Endodermal cell (in vitro differentiated cells): ENCODE measurements at regions not wholly inside any gene's neighbourhood (a gene's known extent, or its start where the extent isn't known, plus 50 kb on each side); places are given as distances from the start of the nearest gene placed in this dataset.

Source experiments
- DNase-seq: peaks from one replicate; pipeline ENCODE4 v3.0.0-alpha.2; 2017
- H3K27ac ChIP-seq: 2 replicates; pipeline ENCODE4 v1.5.1; 2013; ENCODE audit warnings: mild to moderate bottlenecking, low read depth, low read length, moderate library complexity
- H3K27me3 ChIP-seq: 2 replicates; pipeline ENCODE4 v1.6.1; 2013; ENCODE audit warnings: mild to moderate bottlenecking, low read length, moderate library complexity; ENCODE audit not compliant: insufficient read depth, control insufficient read depth, poor library complexity, severe bottlenecking
- H3K36me3 ChIP-seq: 2 replicates; pipeline ENCODE4 v1.7.0; 2013; ENCODE audit warnings: mild to moderate bottlenecking, low read length, moderate library complexity; ENCODE audit not compliant: control insufficient read depth, insufficient read depth
- H3K4me1 ChIP-seq: one replicate; pipeline ENCODE4 v1.7.0; 2013; ENCODE audit warnings: low read length; ENCODE audit not compliant: control insufficient read depth, insufficient read depth
- H3K4me3 ChIP-seq: 2 replicates; pipeline ENCODE4 v1.5.1; 2013; ENCODE audit warnings: mild to moderate bottlenecking, low read length, moderate library complexity
- H3K9ac ChIP-seq: 2 replicates; pipeline ENCODE4 v1.6.1; 2013; ENCODE audit warnings: mild to moderate bottlenecking, low read length, moderate library complexity; ENCODE audit not compliant: poor library complexity, severe bottlenecking; ENCODE audit errors: extremely low read depth
- H3K9me3 ChIP-seq: 2 replicates; pipeline ENCODE4 v1.6.1; 2013; ENCODE audit warnings: mild to moderate bottlenecking, low read length, moderate library complexity; ENCODE audit not compliant: control insufficient read depth
- H3K27ac Mint-ChIP-seq: 2 replicates; pipeline ENCODE4 v1.8.0; 2020; ENCODE audit warnings: mixed read lengths
- H3K27me3 Mint-ChIP-seq: 2 replicates; pipeline ENCODE4 v1.8.0; 2021; ENCODE audit warnings: mild to moderate bottlenecking, mixed read lengths; ENCODE audit not compliant: insufficient read depth
- H3K36me3 Mint-ChIP-seq: 2 replicates; pipeline ENCODE4 v1.8.0; 2020; ENCODE audit warnings: low read depth, mixed read lengths
- H3K4me1 Mint-ChIP-seq: 2 replicates; pipeline ENCODE4 v1.8.0; 2020; ENCODE audit warnings: mixed read lengths
- H3K4me3 Mint-ChIP-seq: 2 replicates; pipeline ENCODE4 v1.8.0; 2020; ENCODE audit warnings: mild to moderate bottlenecking, moderate library complexity, mixed read lengths
- H3K9me3 Mint-ChIP-seq: 2 replicates; pipeline ENCODE4 v1.8.0; 2020; ENCODE audit warnings: mild to moderate bottlenecking, mixed read lengths
- CTCF ChIP-seq: fragments of 200-600 bp; sonication (generic); conservative IDR thresholded peaks from 2 replicates; pipeline ENCODE4 v1.5.0; 2021; ENCODE audit warnings: antibody characterized with exemption, mild to moderate bottlenecking
- WGBS, 2 experiments: methylation state at CpG; one replicate each; pipeline versions ENCODE4 v1.1.5 to v1.1.7; 2013; ENCODE audit warnings: missing lambda C conversion rate in 2 of 2, mixed read lengths in 1 of 2; ENCODE audit not compliant: insufficient coverage in 1 of 2, insufficient read length in 1 of 2; 5-methylcytosine and 5-hydroxymethylcytosine counted together

- H3K9me3 Mint-ChIP-seq, result peaks cover 33% of the 10 kb centered on the region
- DNase-seq, result no peak
Observed at GRCh38 chr15:25137013-25137412, 182.2 kb downstream of the SNRPN start.

DNA sequence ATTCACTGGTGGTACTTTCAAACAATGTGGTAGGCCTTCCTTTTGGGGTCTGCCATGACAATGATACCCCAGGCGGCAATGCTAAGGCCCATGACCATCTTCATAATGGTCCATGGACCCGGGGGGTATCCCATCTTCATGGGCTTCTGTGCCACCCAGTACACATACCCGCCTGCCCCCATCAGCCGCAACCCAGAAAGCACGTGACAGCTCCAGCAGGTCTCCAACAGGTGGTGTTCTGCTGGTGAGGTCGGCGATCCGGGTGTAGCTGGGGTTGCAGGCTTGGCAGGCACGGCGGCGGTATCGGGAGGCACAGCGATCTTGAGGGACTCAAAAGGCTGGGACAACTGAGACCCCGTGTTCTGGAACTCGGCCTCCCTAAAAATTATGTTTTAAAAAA is 214.5 kb downstream of the SNRPN start:
- Mint-ChIP-seq H3K27me3 (no peaks in the 10 kb centered on the region), H3K4me1 (no peaks in the 10 kb centered on the region), H3K9me3 (peaks cover 69% of the 10 kb centered on the region), H3K4me3 (no peak overlapping the region), H3K27ac (no peak overlapping the region), H3K36me3 (no peaks in the 10 kb centered on the region)
- Histone ChIP-seq H3K4me3 (no peak overlapping the region), H3K9me3 (peaks cover 36% of the 10 kb centered on the region), H3K4me1 (no peaks in the 10 kb centered on the region), H3K27ac (no peak overlapping the region), H3K9ac (no peak overlapping the region), H3K36me3 (no peaks in the 10 kb centered on the region), H3K27me3 (no peaks in the 10 kb centered on the region)
- 58 to 88% methylated on average over 2 to 15 of the region's 15 CpGs for WGBS, 2 experiments
- peak; percentile 31 for DNase-seq
- TF ChIP-seq CTCF, result no peak

More at GRCh38 chr15:25137013-25137412, 182.2 kb downstream of the SNRPN start:
- Histone ChIP-seq H3K36me3 (no peaks in the 10 kb centered on the region), H3K4me1 (no peaks in the 10 kb centered on the region), H3K9me3 (peaks cover 17% of the 10 kb centered on the region), H3K4me3 (no peak overlapping the region), H3K27me3 (no peaks in the 10 kb centered on the region), H3K9ac (no peak overlapping the region), H3K27ac (no peak overlapping the region)
- TF ChIP-seq CTCF, result no peak
- no peak overlapping the region for H3K27ac Mint-ChIP-seq
- no peaks in the 10 kb centered on the region for H3K27me3 Mint-ChIP-seq
- H3K4me3 Mint-ChIP-seq, result no peak overlapping the region
- WGBS, 2 experiments, result 56 to 80% methylated on average over 4 to 5 of the region's 5 CpGs
- H3K36me3 Mint-ChIP-seq, result peaks cover 2% of the 10 kb centered on the region
- peaks cover 9% of the 10 kb centered on the region for H3K4me1 Mint-ChIP-seq

- DNase-seq, result peak; percentile 11
- Histone ChIP-seq H3K36me3 (no peaks in the 10 kb centered on the region), H3K9me3 (peaks cover 43% of the 10 kb centered on the region), H3K4me3 (no peak overlapping the region), H3K4me1 (no peaks in the 10 kb centered on the region), H3K27ac (no peak overlapping the region), H3K9ac (no peak overlapping the region), H3K27me3 (no peaks in the 10 kb centered on the region)
- H3K4me3 Mint-ChIP-seq, result no peak overlapping the region
- TF ChIP-seq CTCF, result no peak
- H3K4me1 Mint-ChIP-seq, result no peaks in the 10 kb centered on the region
- H3K27ac Mint-ChIP-seq, result no peak overlapping the region
- no peaks in the 10 kb centered on the region for H3K27me3 Mint-ChIP-seq
- H3K36me3 Mint-ChIP-seq, result no peaks in the 10 kb centered on the region
- WGBS, 2 experiments, result 87 to 94% methylated on average over 8 to 19 of the region's 19 CpGs
- peaks cover 70% of the 10 kb centered on the region for H3K9me3 Mint-ChIP-seq
Observed at GRCh38 chr15:25170113-25170731, 215.4 kb downstream of the SNRPN start.
